Hematopoietic multipotent progenitor cell (in vitro differentiated cells): ENCODE measurements at regions not wholly inside any gene's neighbourhood (a gene's known extent, or its start where the extent isn't known, plus 50 kb on each side); places are given as distances from the start of the nearest gene placed in this dataset.

Source experiments
- DNase-seq, 3 donors: peaks; one replicate each; pipeline ENCODE4 v3.0.0-alpha.2; 2011 to 2015; ENCODE audit warnings: low read depth in 2 of 3, low spot score in 2 of 3

DNA sequence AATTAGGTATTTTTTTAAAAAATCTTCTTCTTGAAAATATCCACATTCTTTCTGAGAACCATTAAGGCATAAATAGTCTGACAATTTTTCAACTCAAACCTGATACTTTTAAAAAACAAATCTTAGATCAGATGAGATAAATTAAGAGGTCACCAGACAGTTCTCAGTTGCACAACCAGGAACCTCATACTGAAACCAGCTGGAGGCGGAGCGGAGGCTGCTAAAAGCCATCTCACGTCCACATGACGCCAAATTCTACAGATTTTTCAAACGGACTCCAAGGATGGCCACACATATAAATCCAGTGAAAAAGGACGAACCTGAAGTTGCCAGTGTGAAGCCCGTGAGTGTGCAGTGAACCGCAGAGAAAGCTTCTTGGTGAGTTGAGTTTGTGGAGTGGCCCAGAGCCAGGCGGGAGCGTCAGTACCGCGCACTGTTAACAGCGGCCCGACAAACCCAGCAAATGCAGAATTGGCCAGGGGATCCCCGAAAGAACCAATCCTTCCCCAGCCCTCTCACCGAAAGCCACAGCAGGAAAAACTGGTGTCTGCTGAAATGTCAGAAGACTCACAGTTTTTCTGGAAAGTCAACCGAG is 53.1 kb upstream of the BBS5 start:
- DNase-seq, result no peak

DNA sequence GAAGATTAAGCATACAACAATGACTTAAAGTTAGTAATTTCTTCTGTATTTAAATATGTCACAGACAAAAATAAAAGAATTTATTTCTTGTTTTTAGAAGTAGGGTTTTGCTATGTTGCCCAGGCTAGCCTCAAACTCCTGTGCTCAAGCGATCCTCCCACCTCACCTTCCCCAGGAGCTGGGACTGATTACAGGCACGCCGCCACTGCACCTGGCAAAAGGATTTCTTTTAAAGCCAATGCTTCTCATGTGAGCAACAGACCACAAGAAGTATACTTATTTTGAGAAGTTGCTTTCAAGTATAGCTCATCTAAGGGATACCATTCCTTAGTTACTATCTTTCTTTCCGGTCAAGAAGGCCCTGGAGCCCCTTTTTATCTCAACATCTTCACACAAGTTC is 57.2 kb upstream of the BBS5 start:
- no peak for DNase-seq

DNA sequence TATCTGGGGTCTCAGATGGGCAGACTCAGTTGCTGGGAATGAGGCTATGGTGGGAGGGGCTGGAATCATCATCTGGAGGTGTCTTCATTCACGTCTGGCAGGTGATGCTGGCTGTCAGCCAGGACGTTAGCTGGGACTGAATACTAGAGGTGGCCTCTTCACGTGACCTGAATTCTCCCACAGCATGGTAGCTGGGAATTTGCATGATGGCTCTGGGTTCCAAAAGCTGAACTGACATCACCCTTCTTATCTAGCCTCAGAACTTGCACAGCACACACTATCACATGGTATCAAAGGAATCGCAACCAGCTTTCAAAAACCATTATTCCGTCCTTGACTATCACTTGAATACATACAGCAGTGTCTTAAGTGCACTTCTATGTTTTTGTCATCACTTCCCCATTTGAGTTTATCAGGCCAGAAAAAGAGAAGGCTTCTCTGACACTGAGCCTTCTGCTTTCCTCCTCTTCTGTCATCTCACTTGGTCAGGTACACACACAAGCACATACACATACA is 53.0 kb upstream of the LRP2 start:
- DNase-seq, result peak in 2 of 3 donors; percentile 5 to 50
